ENCODE measurements at regions not wholly inside any gene's neighbourhood (a gene's known extent, or its start where the extent isn't known, plus 50 kb on each side); places are given as distances from the start of the nearest gene placed in this dataset.

DNA sequence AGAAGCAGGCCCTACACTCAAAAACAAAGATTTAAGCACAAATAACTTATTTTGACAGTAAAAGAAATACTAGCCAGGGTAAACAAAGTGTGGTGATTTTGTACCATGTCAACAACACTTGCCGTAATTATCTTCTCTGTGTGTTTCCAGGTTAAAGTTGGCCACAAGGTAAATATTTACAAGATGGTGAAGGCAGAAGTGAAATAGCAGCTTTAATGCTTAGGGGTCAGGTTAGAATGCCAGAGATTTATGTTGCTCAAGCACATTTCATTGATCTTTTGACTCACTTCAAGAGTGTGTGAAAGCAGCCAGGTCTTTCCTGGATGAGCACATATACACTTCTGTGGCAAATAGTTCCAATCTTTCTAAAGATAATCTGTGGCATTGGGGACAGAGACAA, 270.2 kb upstream of the LUZP2 start:
- H3K9me3 ChIP-seq = no peaks in the 10 kb centered on the region
- Mint-ChIP-seq H3K4me1 (ENCODE audit: low read depth, unreplicated experiment) (peaks cover 5% of the 10 kb centered on the region), H3K27me3 (ENCODE audit: insufficient read depth, unreplicated experiment) (no peaks in the 10 kb centered on the region), H3K27ac (ENCODE audit: unreplicated experiment) (no peak overlapping the region), H3K36me3 (ENCODE audit: insufficient read depth, unreplicated experiment) (no peaks in the 10 kb centered on the region), H3K4me3 (ENCODE audit: unreplicated experiment) (no peak overlapping the region), H3K9me3 (ENCODE audit: unreplicated experiment) (peaks cover 10% of the 10 kb centered on the region)
- CTCF ChIA-PET = no interaction called here
- no peaks in the 10 kb centered on the region for H3K36me3 ChIP-seq (ENCODE audit: control insufficient read depth, insufficient read depth, low read length)
- no TSS peak for BruUV-seq (replicated peaks)
- no peaks in the 10 kb centered on the region for H3K4me1 ChIP-seq
- H3K4me3 ChIP-seq (ENCODE audit: low read depth, low read length) = no peak overlapping the region
- peak in 1 of 2 experiments; percentile 9 for DNase-seq
- POLR2A ChIA-PET = no interaction called here
- intact Hi-C loops (cut with micrococcal nuclease; ENCODE audit: unreplicated experiment) = no loop called here
- H3K27me3 ChIP-seq (replicated peaks; ENCODE audit: control insufficient read depth, insufficient read depth, low read length) = no peaks in the 10 kb centered on the region
- TF ChIP-seq, protein P1, sequence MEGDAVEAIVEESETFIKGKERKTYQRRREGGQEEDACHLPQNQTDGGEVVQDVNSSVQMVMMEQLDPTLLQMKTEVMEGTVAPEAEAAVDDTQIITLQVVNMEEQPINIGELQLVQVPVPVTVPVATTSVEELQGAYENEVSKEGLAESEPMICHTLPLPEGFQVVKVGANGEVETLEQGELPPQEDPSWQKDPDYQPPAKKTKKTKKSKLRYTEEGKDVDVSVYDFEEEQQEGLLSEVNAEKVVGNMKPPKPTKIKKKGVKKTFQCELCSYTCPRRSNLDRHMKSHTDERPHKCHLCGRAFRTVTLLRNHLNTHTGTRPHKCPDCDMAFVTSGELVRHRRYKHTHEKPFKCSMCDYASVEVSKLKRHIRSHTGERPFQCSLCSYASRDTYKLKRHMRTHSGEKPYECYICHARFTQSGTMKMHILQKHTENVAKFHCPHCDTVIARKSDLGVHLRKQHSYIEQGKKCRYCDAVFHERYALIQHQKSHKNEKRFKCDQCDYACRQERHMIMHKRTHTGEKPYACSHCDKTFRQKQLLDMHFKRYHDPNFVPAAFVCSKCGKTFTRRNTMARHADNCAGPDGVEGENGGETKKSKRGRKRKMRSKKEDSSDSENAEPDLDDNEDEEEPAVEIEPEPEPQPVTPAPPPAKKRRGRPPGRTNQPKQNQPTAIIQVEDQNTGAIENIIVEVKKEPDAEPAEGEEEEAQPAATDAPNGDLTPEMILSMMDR (IDR thresholded peaks at IDR 0.05; ENCODE audit: insufficient read depth in 1 of 2, low read depth in 1 of 2, low read length in 1 of 2, severe bottlenecking in 1 of 2, unreplicated experiment in 1 of 2) = no peak

GRCh38 chr11:24233041-24233440, 263.8 kb upstream of the LUZP2 start:
- no peaks in the 10 kb centered on the region for H3K36me3 Mint-ChIP-seq (ENCODE audit: insufficient read depth, unreplicated experiment)
- no peaks in the 10 kb centered on the region for H3K27me3 Mint-ChIP-seq (ENCODE audit: insufficient read depth, unreplicated experiment)
- no peak overlapping the region for H3K4me3 Mint-ChIP-seq (ENCODE audit: unreplicated experiment)
- no peaks in the 10 kb centered on the region for H3K4me1 ChIP-seq
- no peaks in the 10 kb centered on the region for H3K9me3 ChIP-seq
- ChIA-PET CTCF (no interaction called here), POLR2A (no interaction called here)
- TF ChIP-seq, protein P1 (IDR thresholded peaks at IDR 0.05; ENCODE audit: insufficient read depth in 1 of 2, low read depth in 1 of 2, low read length in 1 of 2, severe bottlenecking in 1 of 2, unreplicated experiment in 1 of 2) = no peak
- no peak overlapping the region for H3K4me3 ChIP-seq (ENCODE audit: low read depth, low read length)
- intact Hi-C loops (cut with micrococcal nuclease; ENCODE audit: unreplicated experiment) = no loop called here
- H3K4me1 Mint-ChIP-seq (ENCODE audit: low read depth, unreplicated experiment) = peaks cover 5% of the 10 kb centered on the region
- no peak overlapping the region for H3K27ac Mint-ChIP-seq (ENCODE audit: unreplicated experiment)
- H3K27me3 ChIP-seq (replicated peaks; ENCODE audit: control insufficient read depth, insufficient read depth, low read length) = no peaks in the 10 kb centered on the region
- H3K9me3 Mint-ChIP-seq (ENCODE audit: unreplicated experiment) = peaks cover under 1% of the 10 kb centered on the region
- no TSS peak for BruUV-seq (replicated peaks)
- H3K36me3 ChIP-seq (ENCODE audit: control insufficient read depth, insufficient read depth, low read length) = no peaks in the 10 kb centered on the region
- no peak for DNase-seq

- H3K4me1 ChIP-seq = no peaks in the 10 kb centered on the region
- intact Hi-C loops (cut with micrococcal nuclease; ENCODE audit: unreplicated experiment) = loop anchor here (1.0 kb wide), 2 partner anchors 401 to 695 kb away; no protein-coding TSS in a partner anchor
- H3K9me3 ChIP-seq = no peaks in the 10 kb centered on the region
- ChIA-PET CTCF (interaction anchor here (1.0 kb wide), 1 partner anchor 695 kb away, joined by 7 read pairs; no protein-coding TSS in a partner anchor), POLR2A (no interaction called here)
- TF ChIP-seq, protein P1 (IDR thresholded peaks at IDR 0.05; ENCODE audit: insufficient read depth in 1 of 2, low read depth in 1 of 2, low read length in 1 of 2, severe bottlenecking in 1 of 2, unreplicated experiment in 1 of 2) = peak in 1 of 2 experiments; percentile 34
- Mint-ChIP-seq H3K27me3 (ENCODE audit: insufficient read depth, unreplicated experiment) (no peaks in the 10 kb centered on the region), H3K4me1 (ENCODE audit: low read depth, unreplicated experiment) (peaks cover under 1% of the 10 kb centered on the region), H3K9me3 (ENCODE audit: unreplicated experiment) (no peaks in the 10 kb centered on the region), H3K36me3 (ENCODE audit: insufficient read depth, unreplicated experiment) (no peaks in the 10 kb centered on the region), H3K4me3 (ENCODE audit: unreplicated experiment) (no peak overlapping the region), H3K27ac (ENCODE audit: unreplicated experiment) (no peak overlapping the region)
- BruUV-seq (replicated peaks) = no TSS peak
- DNase-seq = peak; percentile 36 to 52
- no peak overlapping the region for H3K4me3 ChIP-seq (ENCODE audit: low read depth, low read length)
- no peaks in the 10 kb centered on the region for H3K27me3 ChIP-seq (replicated peaks; ENCODE audit: control insufficient read depth, insufficient read depth, low read length)
- H3K36me3 ChIP-seq (ENCODE audit: control insufficient read depth, insufficient read depth, low read length) = no peaks in the 10 kb centered on the region
Observed at GRCh38 chr11:24234822-24235508, 261.9 kb upstream of the LUZP2 start.
